GM12892 (cell line): ENCODE measurements at regions not wholly inside any gene's neighbourhood (a gene's known extent, or its start where the extent isn't known, plus 50 kb on each side); places are given as distances from the start of the nearest gene placed in this dataset.

Experiments used
- DNase-seq: peaks from one replicate; pipeline ENCODE4 v3.0.0; 2011; ENCODE audit not compliant: insufficient read length
- FAIRE-seq: peaks from 2 replicates; lab custom pipeline; 2011; peaks lifted over from hg19 to GRCh38; lab: Jason Lieb, UNC
- POLR2A ChIP-seq: IDR thresholded peaks from 2 replicates; pipeline ENCODE4 v1.6.1; 2011; ENCODE audit warnings: low read depth, low read length, control low read depth
- POLR2AphosphoS5 ChIP-seq: IDR thresholded peaks from 2 replicates; pipeline ENCODE4 v1.6.1; 2011; ENCODE audit warnings: low read depth, low read length, control low read depth
- TAF1 ChIP-seq: IDR thresholded peaks from 2 replicates; pipeline ENCODE4 v1.6.1; 2011; ENCODE audit warnings: low read depth, mild to moderate bottlenecking, control low read depth, low read length, borderline replicate concordance

DNA sequence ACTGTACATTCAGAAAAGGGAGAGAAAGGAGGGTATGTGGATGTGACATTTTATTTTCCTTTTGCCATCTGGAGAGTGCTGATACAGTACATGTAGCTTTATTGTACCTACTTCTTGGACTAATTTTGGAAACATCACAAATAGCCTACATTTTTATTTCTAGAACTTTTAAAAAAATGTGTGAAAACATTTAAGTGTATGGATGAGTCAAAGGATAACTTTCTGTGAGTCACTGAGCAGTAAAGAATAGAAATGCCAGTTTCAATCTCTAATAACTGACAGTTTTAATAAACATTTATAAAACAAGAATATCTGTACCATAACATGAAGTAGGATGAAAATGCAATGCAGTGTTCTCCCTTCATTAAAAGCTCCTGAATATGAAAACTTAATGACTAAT, 374.4 kb upstream of the NWD2 start:
- TF ChIP-seq POLR2A (no peak), POLR2AphosphoS5 (no peak), TAF1 (no peak)
- FAIRE-seq (no peak), DNase-seq (no peak)

- TF ChIP-seq POLR2A (no peak), TAF1 (no peak), POLR2AphosphoS5 (no peak)
- no peak for FAIRE-seq
- DNase-seq: no peak
These were observed 371.9 kb upstream of the NWD2 start for GRCh38 chr4:36872679-36873078.

DNA sequence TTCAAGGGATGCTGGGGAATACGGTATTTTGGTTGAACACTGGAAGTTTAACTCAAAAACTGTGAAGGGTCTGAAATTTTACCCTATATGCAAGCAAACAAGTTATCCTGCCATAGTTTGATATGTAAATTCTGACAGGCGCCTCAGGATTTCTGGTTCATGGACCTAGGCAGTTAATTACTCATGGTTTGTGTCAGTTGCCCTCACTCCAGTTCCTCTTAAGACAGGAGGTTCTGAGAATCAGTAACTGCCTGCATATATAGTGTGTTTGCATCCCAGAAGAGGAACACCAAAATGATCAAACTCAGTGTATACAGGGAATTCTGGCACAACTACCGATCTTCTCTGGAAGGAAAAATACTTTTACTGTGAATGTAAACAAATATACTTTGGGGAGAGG, 360.4 kb upstream of the NWD2 start:
- DNase-seq (no peak), FAIRE-seq (no peak)
- no peak for TF ChIP-seq TAF1
- TF ChIP-seq POLR2AphosphoS5: no peak
- no peak for TF ChIP-seq POLR2A

- TF ChIP-seq POLR2AphosphoS5 (no peak), TAF1 (no peak), POLR2A (no peak)
- DNase-seq: no peak
- no peak for FAIRE-seq
These were observed 352.6 kb upstream of the NWD2 start for GRCh38 chr4:36891971-36892370.

DNA sequence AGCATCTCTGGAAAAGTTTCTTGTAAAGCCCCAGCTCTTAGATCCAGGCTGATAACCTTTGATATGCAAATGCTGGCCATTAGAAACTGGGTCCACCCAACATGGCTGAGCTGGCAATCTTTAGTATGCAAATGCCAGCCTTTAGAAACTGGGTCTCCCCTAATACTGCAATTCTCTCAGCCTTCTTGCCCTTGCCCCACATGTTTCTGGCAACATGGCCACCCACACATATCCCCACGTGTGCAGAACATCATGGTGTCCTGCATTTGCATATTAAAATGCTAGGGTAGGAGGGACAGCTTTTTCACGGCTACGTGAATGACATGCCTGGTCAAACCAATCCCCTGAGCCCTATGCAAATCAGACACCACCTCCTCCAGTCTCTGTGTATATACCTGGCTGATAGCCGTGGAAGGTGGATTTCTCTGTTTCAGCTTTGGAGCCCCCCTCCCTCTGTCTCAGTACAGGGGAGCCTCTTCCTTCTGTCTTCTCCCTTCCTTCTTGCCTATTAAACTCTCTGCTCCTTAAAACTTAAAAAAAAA, 344.0 kb upstream of the NWD2 start:
- FAIRE-seq: no peak
- DNase-seq: no peak
- TF ChIP-seq POLR2AphosphoS5 (no peak), POLR2A (no peak), TAF1 (no peak)

DNA sequence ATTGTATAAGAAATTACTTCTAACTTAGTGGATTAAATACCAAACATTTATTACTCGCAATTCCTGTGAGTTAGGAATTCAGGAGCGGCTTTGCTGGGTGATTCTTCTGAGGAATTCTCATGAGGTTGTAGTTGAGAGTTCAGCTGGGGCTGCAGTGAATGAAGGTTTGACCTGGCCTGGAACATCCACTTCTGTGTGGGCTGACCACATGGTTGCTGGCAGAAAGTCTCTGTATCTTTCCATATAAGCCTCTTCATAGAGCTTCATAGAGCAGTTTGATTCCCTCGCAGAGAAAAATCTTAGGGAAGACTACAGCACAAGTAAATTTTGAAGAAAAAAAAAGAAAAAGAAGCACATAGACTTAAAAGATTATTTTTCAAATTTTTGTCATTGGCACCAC, 339.7 kb upstream of the NWD2 start:
- DNase-seq: no peak
- TF ChIP-seq POLR2A (no peak), POLR2AphosphoS5 (no peak), TAF1 (no peak)
- FAIRE-seq: no peak

GRCh38 chr4:36914106-36914505, 330.4 kb upstream of the NWD2 start:
- DNase-seq (no peak), FAIRE-seq (peak; percentile 14)
- TF ChIP-seq POLR2A: no peak
- TF ChIP-seq POLR2AphosphoS5: no peak
- TF ChIP-seq TAF1: no peak

- FAIRE-seq (no peak), DNase-seq (no peak)
- TF ChIP-seq TAF1: no peak
- TF ChIP-seq POLR2A: no peak
- TF ChIP-seq POLR2AphosphoS5: no peak
These were observed 328.8 kb upstream of the NWD2 start for GRCh38 chr4:36915717-36916116.

DNA sequence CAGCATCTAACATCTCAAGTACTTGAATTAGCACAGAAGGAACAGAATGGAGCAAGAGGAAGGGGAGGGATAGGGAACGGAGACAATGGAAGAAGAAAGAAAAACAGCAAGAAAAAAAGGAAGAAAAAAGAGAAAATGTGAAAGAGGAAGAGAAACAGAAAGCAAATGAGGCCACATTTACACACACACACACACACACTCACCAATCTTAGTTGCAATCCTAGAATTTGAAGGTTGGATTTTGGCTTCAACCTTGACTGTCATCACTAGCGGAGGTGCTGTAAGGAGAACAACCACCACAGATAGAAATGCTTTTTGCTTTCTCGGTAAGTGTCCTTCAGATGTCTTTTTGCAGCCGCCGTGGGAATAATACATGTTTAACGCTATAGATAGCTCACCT, 327.1 kb upstream of the NWD2 start:
- no peak for TF ChIP-seq POLR2AphosphoS5
- no peak for TF ChIP-seq TAF1
- no peak for TF ChIP-seq POLR2A
- DNase-seq: no peak
- FAIRE-seq: no peak

- no peak for TF ChIP-seq POLR2AphosphoS5
- TF ChIP-seq TAF1: no peak
- TF ChIP-seq POLR2A: no peak
- no peak for FAIRE-seq
- no peak for DNase-seq
These were observed 324.8 kb upstream of the NWD2 start for GRCh38 chr4:36919721-36920120.

DNA sequence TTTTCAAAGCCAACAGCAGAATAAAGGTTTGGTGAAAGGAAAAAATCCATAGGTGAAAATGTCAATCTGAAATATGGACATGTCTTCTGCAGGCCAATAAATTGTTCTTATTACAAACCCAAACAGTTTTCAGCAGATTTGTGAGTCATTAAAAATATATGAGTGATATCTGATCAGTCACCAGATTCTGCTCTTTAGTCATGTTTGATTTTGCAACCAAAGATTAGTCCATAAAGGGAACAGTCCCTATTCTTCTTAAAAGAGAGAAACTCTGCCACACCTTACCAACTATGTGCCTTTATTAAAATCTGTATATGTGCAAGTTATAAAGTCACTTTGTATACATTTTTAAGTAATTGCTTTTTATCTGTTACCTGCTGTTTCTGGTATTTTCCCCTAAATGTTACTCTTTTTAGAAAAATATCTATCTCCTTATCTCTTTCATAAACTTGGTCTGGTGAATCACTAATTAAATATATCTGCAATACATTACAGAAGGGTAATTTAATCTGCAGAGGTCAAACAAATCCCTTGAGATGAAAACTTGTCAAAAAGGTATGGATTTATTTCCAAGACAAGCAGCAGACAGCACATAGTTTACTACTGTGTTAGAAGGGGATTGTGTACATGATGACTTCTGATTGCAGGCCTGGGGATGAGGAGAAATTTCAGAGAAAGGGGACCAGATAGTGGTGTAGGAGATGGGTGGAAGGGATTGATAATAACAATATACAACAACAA, 322.9 kb upstream of the NWD2 start:
- FAIRE-seq: no peak
- DNase-seq: no peak
- TF ChIP-seq TAF1 (no peak), POLR2A (no peak), POLR2AphosphoS5 (no peak)

- DNase-seq (no peak), FAIRE-seq (no peak)
- TF ChIP-seq POLR2A: no peak
- no peak for TF ChIP-seq POLR2AphosphoS5
- no peak for TF ChIP-seq TAF1
These were observed 313.9 kb upstream of the NWD2 start for GRCh38 chr4:36930562-36931111.
